ENCODE measurements at regions not wholly inside any gene's neighbourhood (a gene's known extent, or its start where the extent isn't known, plus 50 kb on each side); places are given as distances from the start of the nearest gene placed in this dataset.

- Mint-ChIP-seq H3K4me1 (no peaks in the 10 kb centered on the region), H3K4me3 (no peak overlapping the region), H3K9me3 (ENCODE audit: insufficient read depth) (no peaks in the 10 kb centered on the region), H3K27me3 (peaks cover 15% of the 10 kb centered on the region), H3K27ac (no peak overlapping the region)
- 44% methylated on average over 15 of the region's 15 CpGs for WGBS (ENCODE audit: insufficient coverage)
- H3K4me2 ChIP-seq (replicated peaks; ENCODE audit: low read depth, low read length, poor library complexity, severe bottlenecking) = no peak overlapping the region
- H3K4me1 ChIP-seq (ENCODE audit: control insufficient read depth in 2 of 2, insufficient read depth in 2 of 2, low read length in 2 of 2) = no peaks in the 10 kb centered on the region
- DNase-seq (no peak), ATAC-seq (ENCODE audit: low read depth) (no peak)
- POLR2A ChIA-PET = no interaction called here
- no peaks in the 10 kb centered on the region for H4K20me1 ChIP-seq (ENCODE audit: control insufficient read depth, insufficient read depth, low read length, poor library complexity, severe bottlenecking)
- H2AFZ ChIP-seq (ENCODE audit: insufficient read depth, low read depth, low read length, poor library complexity, severe bottlenecking) = no peak overlapping the region
- H3K9me3 ChIP-seq (ENCODE audit: control extremely low read depth in 1 of 3, control insufficient read depth in 2 of 3, insufficient read depth in 1 of 3, low read length in 2 of 3) = peaks cover 0 to 5% (median 0%) of the 10 kb centered on the region in 3 donors
- no peak overlapping the region for H3K9ac ChIP-seq (ENCODE audit: low read length)
- TF ChIP-seq CTCF (IDR thresholded peaks at IDR 0.05) (no peak), EZH2 (IDR thresholded peaks at IDR 0.05; ENCODE audit: borderline replicate concordance, insufficient read depth, low read depth, low read length, poor library complexity, severe bottlenecking) (no peak)
- no peaks in the 10 kb centered on the region for H3K36me3 ChIP-seq (replicated peaks in 1 of 2; ENCODE audit: control extremely low read depth in 1 of 2, control insufficient read depth in 1 of 2, extremely low read depth in 1 of 2, insufficient read depth in 2 of 2, low read length in 1 of 2)
- no peaks in the 10 kb centered on the region for H3K79me2 ChIP-seq (ENCODE audit: control insufficient read depth, insufficient read depth, low read length)
- intact Hi-C loops (cut with micrococcal nuclease) = no loop called here
- no peaks in the 10 kb centered on the region for H3K27me3 ChIP-seq (replicated peaks in 1 of 4; ENCODE audit: control extremely low read depth in 1 of 4, control insufficient read depth in 3 of 4, insufficient read depth in 4 of 4, low read length in 3 of 4)
- no peak overlapping the region for H3K4me3 ChIP-seq (ENCODE audit: control extremely low read depth in 1 of 5, extremely low read depth in 1 of 5, insufficient read depth in 1 of 5, low read depth in 2 of 5, low read length in 4 of 5)
- H3K27ac ChIP-seq (ENCODE audit: low read length in 2 of 2) = no peak overlapping the region
- CTCF ChIA-PET = no interaction called here
Observed at GRCh38 chr1:201597551-201598230, 58.8 kb downstream of the NAV1 start.

DNA sequence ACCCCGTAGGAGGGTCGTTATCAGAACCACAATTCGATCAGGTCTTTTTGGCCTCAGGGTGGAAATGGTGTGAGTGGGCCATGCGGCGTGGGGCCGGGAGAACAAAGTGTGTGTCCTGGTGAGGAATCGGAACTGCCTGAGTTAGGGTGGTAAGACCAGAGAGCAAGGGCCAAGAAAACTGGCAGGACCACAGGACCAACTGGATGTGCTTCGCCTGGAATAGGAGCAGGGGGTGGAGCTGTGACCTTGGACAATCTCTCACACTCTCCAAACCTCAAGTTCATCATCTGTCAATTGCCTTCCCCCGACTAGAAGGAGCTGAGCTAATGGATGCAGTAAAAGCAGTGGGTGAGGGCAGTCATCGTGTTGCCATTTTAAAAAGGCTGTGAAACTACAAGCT, 59.5 kb downstream of the NAV1 start:
- no peak overlapping the region for H3K27ac ChIP-seq (ENCODE audit: low read length in 2 of 2)
- CTCF ChIA-PET = interaction anchor here (0.5 kb wide), 1 partner anchor 111 kb away, joined by 6 read pairs; no protein-coding TSS in a partner anchor
- H3K4me1 ChIP-seq (ENCODE audit: control insufficient read depth in 2 of 2, insufficient read depth in 2 of 2, low read length in 2 of 2) = no peaks in the 10 kb centered on the region
- H3K9me3 Mint-ChIP-seq (ENCODE audit: insufficient read depth) = no peaks in the 10 kb centered on the region
- no peaks in the 10 kb centered on the region for H4K20me1 ChIP-seq (ENCODE audit: control insufficient read depth, insufficient read depth, low read length, poor library complexity, severe bottlenecking)
- intact Hi-C loops (cut with micrococcal nuclease) = no loop called here
- no peaks in the 10 kb centered on the region for H3K36me3 ChIP-seq (replicated peaks in 1 of 2; ENCODE audit: control extremely low read depth in 1 of 2, control insufficient read depth in 1 of 2, extremely low read depth in 1 of 2, insufficient read depth in 2 of 2, low read length in 1 of 2)
- POLR2A ChIA-PET = no interaction called here
- no peak overlapping the region for H3K4me2 ChIP-seq (replicated peaks; ENCODE audit: low read depth, low read length, poor library complexity, severe bottlenecking)
- WGBS (ENCODE audit: insufficient coverage) = 98% methylated on average over 7 of the region's 10 CpGs
- peaks cover 15% of the 10 kb centered on the region for H3K27me3 Mint-ChIP-seq
- TF ChIP-seq CTCF (IDR thresholded peaks at IDR 0.05) (no peak), EZH2 (IDR thresholded peaks at IDR 0.05; ENCODE audit: borderline replicate concordance, insufficient read depth, low read depth, low read length, poor library complexity, severe bottlenecking) (no peak)
- H3K27me3 ChIP-seq (replicated peaks in 1 of 4; ENCODE audit: control extremely low read depth in 1 of 4, control insufficient read depth in 3 of 4, insufficient read depth in 4 of 4, low read length in 3 of 4) = no peaks in the 10 kb centered on the region
- H3K79me2 ChIP-seq (ENCODE audit: control insufficient read depth, insufficient read depth, low read length) = no peaks in the 10 kb centered on the region
- H3K27ac Mint-ChIP-seq = no peak overlapping the region
- no peak overlapping the region for H3K4me3 Mint-ChIP-seq
- H2AFZ ChIP-seq (ENCODE audit: insufficient read depth, low read depth, low read length, poor library complexity, severe bottlenecking) = no peak overlapping the region
- no peaks in the 10 kb centered on the region for H3K4me1 Mint-ChIP-seq
- DNase-seq (no peak), ATAC-seq (ENCODE audit: low read depth) (no peak)
- H3K9me3 ChIP-seq (ENCODE audit: control extremely low read depth in 1 of 3, control insufficient read depth in 2 of 3, insufficient read depth in 1 of 3, low read length in 2 of 3) = peaks cover 0 to 5% (median 0%) of the 10 kb centered on the region in 3 donors
- H3K9ac ChIP-seq (ENCODE audit: low read length) = no peak overlapping the region
- H3K4me3 ChIP-seq (ENCODE audit: control extremely low read depth in 1 of 5, extremely low read depth in 1 of 5, insufficient read depth in 1 of 5, low read depth in 2 of 5, low read length in 4 of 5) = no peak overlapping the region

Data from B cell (primary cell).